ENCODE measurements at regions not wholly inside any gene's neighbourhood (a gene's known extent, or its start where the extent isn't known, plus 50 kb on each side); places are given as distances from the start of the nearest gene placed in this dataset.

GRCh38 chr15:92320012-92320699, 73.5 kb upstream of the ST8SIA2 start:
- TF ChIP-seq, protein P1, sequence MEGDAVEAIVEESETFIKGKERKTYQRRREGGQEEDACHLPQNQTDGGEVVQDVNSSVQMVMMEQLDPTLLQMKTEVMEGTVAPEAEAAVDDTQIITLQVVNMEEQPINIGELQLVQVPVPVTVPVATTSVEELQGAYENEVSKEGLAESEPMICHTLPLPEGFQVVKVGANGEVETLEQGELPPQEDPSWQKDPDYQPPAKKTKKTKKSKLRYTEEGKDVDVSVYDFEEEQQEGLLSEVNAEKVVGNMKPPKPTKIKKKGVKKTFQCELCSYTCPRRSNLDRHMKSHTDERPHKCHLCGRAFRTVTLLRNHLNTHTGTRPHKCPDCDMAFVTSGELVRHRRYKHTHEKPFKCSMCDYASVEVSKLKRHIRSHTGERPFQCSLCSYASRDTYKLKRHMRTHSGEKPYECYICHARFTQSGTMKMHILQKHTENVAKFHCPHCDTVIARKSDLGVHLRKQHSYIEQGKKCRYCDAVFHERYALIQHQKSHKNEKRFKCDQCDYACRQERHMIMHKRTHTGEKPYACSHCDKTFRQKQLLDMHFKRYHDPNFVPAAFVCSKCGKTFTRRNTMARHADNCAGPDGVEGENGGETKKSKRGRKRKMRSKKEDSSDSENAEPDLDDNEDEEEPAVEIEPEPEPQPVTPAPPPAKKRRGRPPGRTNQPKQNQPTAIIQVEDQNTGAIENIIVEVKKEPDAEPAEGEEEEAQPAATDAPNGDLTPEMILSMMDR (IDR thresholded peaks at IDR 0.05), result no peak
- no peaks in the 10 kb centered on the region for H3K9me3 ChIP-seq (replicated peaks in 1 of 2; ENCODE audit: control insufficient read depth in 1 of 2, insufficient read depth in 1 of 2, low read length in 2 of 2)
- 95% methylated on average over 5 of the region's 6 CpGs for WGBS (ENCODE audit: insufficient coverage)
- no peak overlapping the region for H2AFZ ChIP-seq (ENCODE audit: insufficient read depth, low read depth, low read length, poor library complexity, severe bottlenecking)
- H3K9ac ChIP-seq (ENCODE audit: insufficient read depth, low read length, poor library complexity, severe bottlenecking), result no peak overlapping the region
- no peaks in the 10 kb centered on the region for H3K36me3 ChIP-seq (replicated peaks in 1 of 2; ENCODE audit: control insufficient read depth in 1 of 2, insufficient read depth in 2 of 2, low read length in 2 of 2)
- Mint-ChIP-seq H3K4me3 (no peak overlapping the region), H3K36me3 (no peaks in the 10 kb centered on the region), H3K27ac (no peak overlapping the region), H3K27me3 (ENCODE audit: low read depth in 3 of 3) (peaks cover 1 to 9% (median 7%) of the 10 kb centered on the region in 3 donors), H3K4me1 (no peaks in the 10 kb centered on the region), H3K9me3 (no peaks in the 10 kb centered on the region)
- no peak for DNase-seq
- no peaks in the 10 kb centered on the region for H3K4me1 ChIP-seq (ENCODE audit: control insufficient read depth in 1 of 2, insufficient read depth in 2 of 2, low read length in 2 of 2)
- intact Hi-C loops (cut with micrococcal nuclease), result no loop called here
- H3K27me3 ChIP-seq (ENCODE audit: control insufficient read depth in 2 of 2, insufficient read depth in 2 of 2, low read length in 2 of 2), result no peaks in the 10 kb centered on the region
- H3K4me3 ChIP-seq (replicated peaks in 1 of 3; ENCODE audit: low read depth in 2 of 3, low read length in 3 of 3), result no peak overlapping the region
- H3K27ac ChIP-seq (ENCODE audit: low read depth in 1 of 2, low read length in 2 of 2), result no peak overlapping the region
- no peaks in the 10 kb centered on the region for H4K20me1 ChIP-seq (ENCODE audit: insufficient read depth, low read length)
- H3K4me2 ChIP-seq (replicated peaks; ENCODE audit: extremely low read depth, low read length, poor library complexity, severe bottlenecking), result no peak overlapping the region
- H3K79me2 ChIP-seq (ENCODE audit: insufficient read depth, low read length), result no peaks in the 10 kb centered on the region

DNA sequence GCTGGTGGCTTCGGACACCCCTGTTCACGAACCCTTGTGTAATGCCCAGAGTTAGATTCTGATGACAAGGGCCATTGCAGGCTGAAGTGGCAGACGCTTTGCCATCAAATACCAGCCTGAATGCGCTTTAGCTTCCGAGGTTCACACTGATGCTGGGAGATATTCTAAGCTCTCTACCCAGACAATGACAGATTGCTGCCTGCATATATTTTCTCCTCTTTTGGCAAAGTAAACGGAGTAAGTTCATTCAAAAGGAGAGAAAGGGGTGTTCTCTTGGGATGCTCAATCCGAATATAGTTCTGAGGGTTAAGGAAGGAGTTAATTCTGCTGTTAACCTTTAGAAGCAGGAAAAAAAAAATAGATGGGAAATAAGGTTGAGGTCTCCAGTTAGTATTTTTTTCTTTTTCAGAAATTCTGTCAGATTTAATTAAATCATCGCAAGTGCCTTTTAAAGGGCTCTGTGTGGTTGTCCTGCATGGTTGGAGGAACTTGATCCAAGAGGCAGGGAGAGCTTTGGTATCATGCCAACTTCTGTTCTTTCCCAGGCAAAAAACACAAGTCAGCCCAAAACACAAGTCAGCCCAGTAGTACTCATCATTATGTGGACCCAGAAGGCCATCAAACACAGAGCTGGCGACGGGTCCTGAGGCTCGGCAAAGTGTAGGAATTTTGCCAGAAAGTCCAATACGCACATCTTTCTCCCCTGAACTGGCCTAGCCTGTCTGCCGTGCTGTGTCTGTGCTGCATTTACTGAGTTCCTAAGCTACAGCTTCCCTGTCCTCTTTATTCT, 70.9 kb upstream of the ST8SIA2 start:
- H3K4me3 ChIP-seq (replicated peaks in 1 of 3; ENCODE audit: low read depth in 2 of 3, low read length in 3 of 3), result no peak overlapping the region
- H3K9ac ChIP-seq (ENCODE audit: insufficient read depth, low read length, poor library complexity, severe bottlenecking), result no peak overlapping the region
- H3K9me3 ChIP-seq (replicated peaks in 1 of 2; ENCODE audit: control insufficient read depth in 1 of 2, insufficient read depth in 1 of 2, low read length in 2 of 2), result no peaks in the 10 kb centered on the region
- intact Hi-C loops (cut with micrococcal nuclease), result no loop called here
- no peak overlapping the region for H2AFZ ChIP-seq (ENCODE audit: insufficient read depth, low read depth, low read length, poor library complexity, severe bottlenecking)
- 95% methylated on average over 9 of the region's 13 CpGs for WGBS (ENCODE audit: insufficient coverage)
- no peak overlapping the region for H3K4me3 Mint-ChIP-seq
- no peak overlapping the region for H3K27ac ChIP-seq (ENCODE audit: low read depth in 1 of 2, low read length in 2 of 2)
- peaks cover 1 to 7% (median 3%) of the 10 kb centered on the region in 3 donors for H3K27me3 Mint-ChIP-seq (ENCODE audit: low read depth in 3 of 3)
- no peaks in the 10 kb centered on the region for H3K36me3 Mint-ChIP-seq
- H4K20me1 ChIP-seq (ENCODE audit: insufficient read depth, low read length), result no peaks in the 10 kb centered on the region
- no peaks in the 10 kb centered on the region for H3K9me3 Mint-ChIP-seq
- H3K79me2 ChIP-seq (ENCODE audit: insufficient read depth, low read length), result no peaks in the 10 kb centered on the region
- no peaks in the 10 kb centered on the region for H3K27me3 ChIP-seq (ENCODE audit: control insufficient read depth in 2 of 2, insufficient read depth in 2 of 2, low read length in 2 of 2)
- H3K36me3 ChIP-seq (replicated peaks in 1 of 2; ENCODE audit: control insufficient read depth in 1 of 2, insufficient read depth in 2 of 2, low read length in 2 of 2), result no peaks in the 10 kb centered on the region
- DNase-seq, result no peak
- no peak overlapping the region for H3K4me2 ChIP-seq (replicated peaks; ENCODE audit: extremely low read depth, low read length, poor library complexity, severe bottlenecking)
- H3K27ac Mint-ChIP-seq, result no peak overlapping the region
- H3K4me1 Mint-ChIP-seq, result no peaks in the 10 kb centered on the region
- H3K4me1 ChIP-seq (ENCODE audit: control insufficient read depth in 1 of 2, insufficient read depth in 2 of 2, low read length in 2 of 2), result no peaks in the 10 kb centered on the region
- TF ChIP-seq, protein P1 (IDR thresholded peaks at IDR 0.05), result no peak

All from CD14-positive monocyte (primary cell).